ENCODE measurements at regions not wholly inside any gene's neighbourhood (a gene's known extent, or its start where the extent isn't known, plus 50 kb on each side); places are given as distances from the start of the nearest gene placed in this dataset.

DNA sequence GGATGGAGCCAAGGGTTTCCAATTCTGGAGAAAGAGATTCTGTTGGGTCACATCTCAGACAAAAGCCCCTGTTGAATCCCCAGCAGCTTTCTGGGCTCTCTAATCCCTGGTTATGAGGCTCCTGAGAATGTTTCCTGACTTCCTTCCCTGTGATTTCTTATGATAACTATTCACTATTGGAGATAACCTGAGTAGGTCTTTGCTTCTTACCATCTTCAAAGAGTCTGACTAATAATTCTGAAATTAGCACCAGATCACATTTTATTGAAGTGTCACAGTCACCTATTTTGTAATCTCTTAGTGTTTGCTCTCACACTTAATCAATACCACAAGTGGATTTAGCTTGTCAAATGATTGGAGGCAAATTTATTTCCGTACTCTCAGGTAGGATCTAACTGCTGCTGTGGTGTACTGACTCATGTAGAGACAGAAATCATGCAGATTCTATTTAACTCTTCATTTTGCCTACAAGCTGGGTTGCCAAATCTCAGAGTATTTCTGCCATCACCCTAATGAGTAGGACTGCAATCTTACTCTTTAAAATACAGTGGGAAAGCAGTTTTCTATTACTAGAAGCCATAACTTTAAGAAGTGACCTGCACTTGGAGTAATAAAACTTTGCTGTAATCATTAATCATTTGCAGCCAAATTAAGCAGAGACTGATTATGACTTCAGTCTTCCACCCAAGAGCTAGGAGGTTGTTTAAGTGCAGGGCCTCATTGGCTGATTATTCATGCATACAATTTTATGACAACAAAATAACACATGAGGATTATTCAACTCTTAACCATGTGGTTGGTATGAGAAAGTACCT lies 422.1 kb downstream of the EPM2A start:
- no peak for DNase-seq (ENCODE audit: low read depth in 2 of 2)

DNA sequence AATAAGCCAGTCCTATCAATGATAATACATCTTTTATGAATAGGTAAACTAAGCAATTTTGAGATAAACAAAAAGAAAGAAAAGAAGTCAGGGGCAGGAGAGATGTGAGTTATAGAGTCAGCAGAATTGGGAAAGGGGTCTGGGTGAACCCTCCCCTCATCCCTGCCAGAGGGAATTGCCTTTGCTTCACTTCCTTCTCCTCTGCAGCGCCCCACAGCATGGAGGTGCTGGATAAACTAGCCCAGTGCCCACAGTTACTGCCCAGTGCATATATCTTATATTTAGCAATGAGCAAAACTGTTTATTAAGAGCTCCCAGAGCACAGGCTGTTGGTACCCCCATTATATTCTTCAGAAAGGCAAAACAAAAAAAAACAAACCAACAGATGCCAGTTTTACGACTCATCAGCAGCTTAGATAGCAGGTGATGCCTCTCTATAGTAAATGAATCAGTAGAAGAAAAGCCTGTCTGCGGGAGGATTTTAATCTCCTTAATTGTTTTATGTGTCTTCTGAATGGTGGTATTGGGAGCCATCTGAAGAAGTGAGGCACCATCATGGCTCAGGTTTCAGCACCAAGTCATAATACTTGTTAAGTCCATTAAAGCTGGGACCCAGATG lies 419.2 kb downstream of the EPM2A start:
- no peak for DNase-seq (ENCODE audit: low read depth in 2 of 2)

DNA sequence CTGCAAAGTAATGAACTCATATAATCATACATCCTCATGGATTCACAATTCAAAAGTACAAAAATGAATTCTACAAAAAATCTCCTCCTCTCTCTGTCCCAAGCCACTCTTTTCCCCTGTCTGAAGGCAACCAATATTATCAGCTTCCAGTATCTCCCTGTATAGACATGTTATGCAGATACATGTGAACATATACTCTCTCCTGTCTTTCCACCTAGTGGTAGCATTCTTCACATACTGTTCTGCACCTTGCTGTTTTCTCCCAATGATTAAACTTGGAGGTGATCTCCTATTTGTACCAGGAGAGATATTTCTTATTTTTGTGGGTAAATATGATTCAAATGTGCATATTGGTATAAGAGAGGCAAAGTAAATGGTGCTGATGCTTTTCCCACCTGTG lies 416.4 kb downstream of the EPM2A start:
- no peak for DNase-seq (ENCODE audit: low read depth in 2 of 2)

DNA sequence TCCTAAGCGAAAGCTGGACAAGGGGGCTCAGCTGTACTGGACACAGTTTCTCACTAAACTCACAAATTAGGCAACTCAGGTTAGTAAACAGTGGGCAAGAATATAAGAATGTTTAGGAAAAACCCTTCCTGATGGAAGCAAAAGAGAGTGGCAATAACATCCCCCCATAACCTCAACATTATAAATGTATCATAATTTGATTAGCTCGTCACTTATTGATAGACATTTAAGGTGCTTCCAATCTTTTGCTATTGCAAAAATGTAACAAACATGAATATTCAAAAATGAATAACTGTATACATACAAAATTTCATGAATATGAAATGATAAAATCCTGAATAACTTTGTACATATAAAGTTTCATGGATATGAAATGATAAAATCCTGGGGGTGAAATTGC lies 415.7 kb downstream of the EPM2A start:
- no peak for DNase-seq (ENCODE audit: low read depth in 2 of 2)

DNA sequence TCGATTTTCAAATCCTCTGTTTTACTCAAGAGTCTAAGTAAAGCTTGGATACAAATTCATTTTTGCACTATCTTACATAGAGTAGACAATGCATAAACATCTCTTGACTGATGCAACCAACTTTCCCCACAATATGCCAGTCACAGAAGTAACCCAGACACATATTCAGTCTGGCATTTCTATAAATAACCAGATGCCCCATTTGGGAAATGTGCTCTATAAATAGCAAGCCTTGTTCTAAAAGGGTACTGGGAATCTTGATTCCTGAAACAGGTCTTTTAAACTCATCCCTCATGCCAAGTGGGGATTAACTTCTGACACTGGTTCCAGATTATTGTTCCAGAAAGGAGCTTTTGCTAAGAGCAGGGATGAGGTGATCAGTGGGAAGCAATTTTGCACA lies 411.7 kb downstream of the EPM2A start:
- DNase-seq (ENCODE audit: low read depth in 2 of 2), result no peak

DNA sequence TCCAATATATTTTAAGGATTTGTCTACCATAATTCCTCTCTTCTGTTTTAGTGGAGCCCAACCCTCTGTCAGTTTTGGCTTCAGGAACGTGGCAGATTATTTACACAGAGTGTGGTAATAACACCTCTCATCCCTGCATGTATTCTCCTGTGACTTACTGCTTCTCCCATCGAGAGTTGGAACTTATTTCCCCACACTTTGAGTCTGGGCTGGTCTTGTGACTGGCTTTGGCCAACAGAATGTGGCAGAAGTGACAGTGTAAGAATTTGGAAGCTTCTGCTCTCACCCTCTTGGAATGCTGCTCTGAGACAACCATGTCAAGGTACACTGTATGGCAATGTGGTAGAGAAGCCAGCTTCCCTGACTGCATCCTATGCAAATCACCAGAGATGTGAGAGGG lies 407.7 kb downstream of the EPM2A start:
- DNase-seq (ENCODE audit: low read depth in 2 of 2), result no peak

DNA sequence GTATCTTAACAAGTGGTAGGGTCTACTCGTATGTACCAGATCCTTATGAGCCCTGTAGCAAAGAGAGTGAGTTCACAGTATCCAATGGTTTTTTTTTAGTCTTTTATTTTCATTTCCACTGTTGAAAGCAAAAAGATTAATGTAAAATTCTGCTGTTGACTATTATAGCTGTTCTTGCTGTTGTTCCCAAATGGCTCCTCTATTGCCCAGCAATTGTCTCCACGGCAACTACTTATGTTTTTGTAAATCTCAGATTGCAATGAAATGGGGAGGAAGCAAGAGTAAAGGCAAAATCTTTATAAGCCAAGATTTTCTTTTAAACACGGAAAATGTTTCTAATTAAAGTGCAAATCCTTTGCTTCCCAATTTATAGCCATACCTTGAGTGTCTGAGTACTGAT lies 406.1 kb downstream of the EPM2A start:
- DNase-seq (ENCODE audit: low read depth in 2 of 2), result no peak

DNA sequence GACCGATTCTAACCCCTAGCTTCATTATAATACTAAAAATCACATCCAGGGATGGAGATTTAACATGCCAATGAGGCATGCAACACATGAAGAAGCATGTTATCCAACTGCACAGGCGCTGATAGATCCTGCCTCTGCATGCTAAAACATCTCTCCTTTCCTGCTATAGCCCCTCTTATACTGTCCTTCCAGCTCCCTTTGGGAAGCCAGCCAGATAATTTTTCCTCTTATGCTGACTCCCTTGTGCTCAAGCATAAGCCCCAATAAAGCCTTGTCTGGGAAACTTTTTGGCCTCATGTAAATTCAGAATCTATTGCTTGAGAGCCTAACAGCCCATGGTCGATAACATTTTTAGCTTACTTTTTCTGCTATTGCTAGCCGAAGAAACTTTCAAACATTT lies 404.3 kb downstream of the EPM2A start:
- DNase-seq (ENCODE audit: low read depth in 2 of 2), result no peak

DNA sequence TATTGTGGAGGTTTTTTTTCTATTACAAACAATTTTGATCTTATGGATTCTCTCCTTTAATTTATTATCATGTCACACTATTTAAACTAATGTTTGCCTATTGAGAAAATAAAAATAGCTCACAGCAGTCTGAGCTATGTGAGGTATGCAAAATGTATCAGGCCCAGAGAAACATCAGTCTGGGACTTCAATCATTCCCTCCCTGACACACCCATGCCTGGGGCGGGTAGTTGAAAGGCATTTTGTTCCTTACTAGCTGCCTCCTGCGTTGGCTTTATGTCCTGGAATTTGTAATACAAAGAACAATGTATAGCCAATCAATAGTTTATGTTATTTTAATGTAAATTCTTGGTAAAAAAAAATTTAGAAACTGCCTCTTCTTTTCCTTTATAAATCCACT lies 403.3 kb downstream of the EPM2A start:
- no peak for DNase-seq (ENCODE audit: low read depth in 2 of 2)

DNA sequence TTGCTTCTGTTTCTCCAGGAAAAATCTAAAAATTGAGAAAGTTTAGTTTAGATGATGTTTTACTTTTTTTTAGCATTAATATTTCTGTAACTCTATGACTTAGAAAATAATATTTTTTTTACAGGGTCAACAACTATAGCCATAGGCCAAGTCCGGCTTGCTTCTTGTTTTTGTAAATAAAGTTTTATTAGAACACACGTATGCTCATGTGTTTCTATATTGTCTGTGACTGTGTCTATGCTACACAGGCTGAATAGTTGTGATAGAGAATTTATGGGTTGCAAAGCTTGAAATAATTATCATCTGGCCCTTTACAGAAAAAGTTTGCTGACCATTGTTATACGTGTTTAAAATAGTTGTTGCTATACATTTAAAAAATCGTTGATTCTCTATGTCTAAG lies 399.2 kb downstream of the EPM2A start:
- no peak for DNase-seq (ENCODE audit: low read depth in 2 of 2)

DNA sequence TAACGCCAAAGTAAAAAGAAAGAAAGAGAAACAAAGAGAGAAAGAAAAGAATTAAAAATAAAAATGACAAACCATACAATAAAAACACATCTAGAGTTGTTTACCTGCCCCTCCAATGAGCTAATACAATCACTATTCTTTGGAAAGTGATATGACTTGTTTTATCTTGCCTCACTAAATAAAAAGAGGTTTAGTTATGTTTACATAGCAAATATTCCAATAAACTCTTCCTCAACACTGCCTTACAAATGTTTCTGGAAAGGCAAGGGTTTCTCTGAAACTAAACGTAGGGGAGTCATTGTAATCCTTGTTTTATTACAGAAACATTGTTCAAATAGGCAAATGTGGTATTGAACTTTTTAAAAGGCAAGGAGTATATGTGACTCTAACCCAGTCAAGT lies 396.2 kb downstream of the EPM2A start:
- no peak for DNase-seq (ENCODE audit: low read depth in 2 of 2)

DNA sequence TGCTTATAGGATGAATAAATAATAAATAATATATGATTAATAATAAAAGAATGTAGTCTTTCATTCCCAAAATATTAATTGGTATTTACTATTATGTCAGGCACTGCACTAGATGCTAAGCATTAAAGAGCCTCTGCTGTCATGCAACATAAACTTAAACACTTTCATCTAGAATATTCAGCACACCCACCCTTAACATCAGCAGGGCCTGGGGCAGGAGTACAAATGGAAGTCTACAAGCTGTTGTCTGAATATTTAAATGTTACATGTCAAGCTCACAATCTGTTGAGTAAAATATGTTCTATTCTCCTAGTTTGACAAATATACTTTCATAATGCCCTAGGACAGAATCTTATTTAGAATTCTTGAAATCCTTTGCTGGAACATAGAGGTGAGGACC lies 395.1 kb downstream of the EPM2A start:
- no peak for DNase-seq (ENCODE audit: low read depth in 2 of 2)

DNA sequence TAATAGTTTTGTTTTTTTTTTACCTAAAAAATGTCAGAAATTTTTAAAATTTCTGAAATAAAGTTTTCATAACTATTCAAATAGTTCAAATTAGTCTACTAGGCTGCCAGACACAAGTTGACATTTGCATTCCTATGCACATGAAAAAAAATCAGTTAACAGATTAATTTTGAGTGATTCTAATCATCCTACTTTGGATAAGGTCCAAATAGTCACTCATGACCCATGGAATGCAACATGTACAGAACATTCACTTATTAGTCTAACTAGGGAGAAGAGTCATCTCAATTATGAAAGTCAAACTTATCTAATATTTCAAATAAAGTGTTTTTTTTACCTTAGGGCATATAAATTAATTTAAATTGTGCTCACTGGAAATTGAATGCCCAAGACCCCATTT lies 390.2 kb downstream of the EPM2A start:
- no peak for DNase-seq (ENCODE audit: low read depth in 2 of 2)

DNA sequence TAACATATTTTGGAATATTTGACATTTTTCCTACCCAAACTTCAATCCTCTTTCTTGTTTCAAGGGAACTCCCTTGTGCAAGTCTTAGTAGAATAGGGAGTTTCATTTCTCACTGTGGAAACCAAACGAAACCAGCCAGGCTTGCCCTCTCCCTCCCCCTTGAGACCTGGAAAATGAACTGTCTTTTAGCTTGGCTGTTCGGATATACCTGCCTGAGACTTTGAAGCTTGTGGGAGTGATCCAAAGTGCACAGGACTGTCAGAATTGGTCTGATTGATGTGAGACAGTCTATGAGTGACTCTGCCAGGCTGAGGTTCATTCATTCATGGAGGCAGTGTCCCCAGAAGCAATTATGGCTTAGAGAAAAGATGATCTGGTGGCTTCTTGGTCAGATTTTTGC lies 388.1 kb downstream of the EPM2A start:
- no peak for DNase-seq (ENCODE audit: low read depth in 2 of 2)

DNA sequence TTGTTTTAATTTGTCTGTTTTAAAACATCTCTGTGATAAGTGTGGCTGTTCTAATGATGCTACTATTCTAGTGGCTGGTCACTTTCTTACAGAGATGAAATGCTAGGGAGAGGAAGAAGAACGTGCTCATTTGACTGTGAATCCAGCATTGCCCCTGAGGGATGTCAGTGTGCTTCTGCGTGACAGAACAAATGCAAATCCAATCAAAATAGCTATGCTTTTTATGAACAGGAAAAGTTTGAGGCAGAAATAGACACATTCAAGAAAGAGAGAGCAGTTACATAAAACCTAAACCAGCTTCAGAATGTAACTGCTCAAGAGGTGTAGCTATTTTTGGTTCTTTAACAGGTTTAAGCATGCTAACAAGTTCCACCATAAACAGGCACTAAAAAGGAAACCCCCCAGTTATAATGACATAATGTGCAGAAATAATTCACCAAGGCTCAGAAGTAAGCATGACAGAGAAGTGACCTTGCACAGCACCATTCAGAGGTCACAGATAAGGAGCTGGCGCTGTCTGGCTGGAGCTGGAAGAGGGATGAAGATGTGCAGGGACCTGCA lies 385.3 kb downstream of the EPM2A start:
- no peak for DNase-seq (ENCODE audit: low read depth in 2 of 2)

DNA sequence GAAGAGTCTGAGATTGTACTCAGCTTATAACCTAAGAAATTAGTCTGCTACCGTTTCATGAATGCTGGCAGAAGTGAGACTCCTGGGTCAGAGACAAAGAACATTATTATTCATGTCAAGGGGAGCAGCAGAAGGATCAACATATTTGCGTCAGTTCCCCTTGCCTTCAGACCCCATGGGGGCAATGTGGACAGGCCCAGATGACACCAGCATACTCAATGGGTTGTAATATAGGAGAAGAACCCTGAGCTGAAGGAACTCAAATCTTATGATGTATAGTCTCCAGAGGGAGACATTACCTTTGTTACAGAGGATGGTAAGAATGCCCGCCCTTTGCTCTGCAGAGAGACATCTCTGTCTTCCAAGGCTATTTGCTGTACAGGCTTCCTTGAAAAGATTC lies 384.4 kb downstream of the EPM2A start:
- no peak for DNase-seq (ENCODE audit: low read depth in 2 of 2)

DNA sequence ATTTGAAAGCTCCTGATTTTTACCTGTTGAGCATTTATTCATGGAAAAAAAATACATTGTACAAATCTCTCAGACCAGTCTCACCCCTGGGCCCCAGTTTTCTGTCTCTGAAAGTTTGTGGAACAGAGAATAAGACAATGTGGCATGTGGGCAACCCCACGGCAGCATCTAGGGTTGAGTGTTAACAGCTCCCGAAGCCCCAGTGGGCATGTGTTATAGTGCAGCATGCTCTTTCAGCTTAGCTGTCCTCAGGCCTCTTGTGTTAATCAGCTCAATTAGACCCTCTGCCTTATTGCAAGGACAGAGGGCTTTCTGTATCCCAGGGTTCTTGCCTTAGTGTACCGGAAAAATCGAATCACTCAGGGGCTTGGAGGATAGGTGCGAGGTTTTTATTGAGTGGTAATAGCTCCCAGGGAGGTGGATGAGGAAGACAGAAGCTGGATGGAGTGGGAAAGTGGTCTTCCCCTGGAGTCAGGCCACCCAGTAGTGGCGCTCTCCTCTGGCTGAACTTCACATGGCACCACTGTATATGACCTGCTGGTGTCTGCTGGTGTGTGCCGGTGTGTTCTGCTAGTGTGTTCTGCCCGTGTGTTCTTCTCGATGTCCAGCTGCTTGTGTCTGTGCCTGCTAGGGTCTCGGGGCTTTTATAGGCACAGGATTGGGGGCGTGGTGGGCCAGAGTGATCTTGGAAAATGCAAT lies 382.8 kb downstream of the EPM2A start:
- no peak for DNase-seq (ENCODE audit: low read depth in 2 of 2)

DNA sequence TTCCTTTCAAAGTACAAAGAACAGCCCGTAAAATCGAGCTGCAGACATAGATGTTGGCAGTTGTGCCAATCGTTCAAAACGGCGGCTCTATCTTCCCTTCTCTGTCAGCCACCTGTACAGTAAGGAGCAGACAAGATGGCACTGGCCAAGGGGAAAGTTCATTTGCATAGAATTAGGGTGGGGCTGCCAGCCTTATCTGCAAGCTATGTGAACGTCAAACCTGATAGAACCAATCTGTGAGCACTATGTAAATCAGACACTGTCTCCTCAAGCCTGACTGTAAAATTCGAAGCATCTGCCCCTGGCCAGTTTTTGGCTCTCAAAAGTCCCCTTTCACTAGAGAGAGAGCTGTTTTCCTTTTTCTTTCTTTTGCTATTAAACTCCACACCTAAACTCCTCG lies 374.5 kb downstream of the EPM2A start:
- no peak for DNase-seq (ENCODE audit: low read depth in 2 of 2)

DNA sequence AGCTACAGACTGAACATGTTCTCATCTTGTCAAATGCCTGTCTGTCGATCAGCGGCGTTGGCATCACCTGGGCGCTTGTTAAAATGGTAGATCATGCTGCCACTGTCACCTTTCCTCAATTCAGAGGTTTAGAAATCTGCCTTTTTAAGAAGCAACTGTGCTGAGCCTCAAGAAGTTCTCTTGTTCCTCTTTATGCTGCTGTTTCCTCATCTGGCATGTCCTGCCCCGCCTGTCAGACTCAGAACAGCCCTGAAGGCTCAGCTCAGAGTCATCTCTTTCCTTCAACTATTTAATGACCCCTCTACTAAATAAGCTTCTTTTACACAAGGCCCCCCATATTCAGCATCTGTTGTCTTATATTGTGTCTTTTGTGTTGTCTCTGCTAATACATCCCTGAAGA lies 368.2 kb downstream of the EPM2A start:
- DNase-seq (ENCODE audit: low read depth in 2 of 2), result no peak

DNA sequence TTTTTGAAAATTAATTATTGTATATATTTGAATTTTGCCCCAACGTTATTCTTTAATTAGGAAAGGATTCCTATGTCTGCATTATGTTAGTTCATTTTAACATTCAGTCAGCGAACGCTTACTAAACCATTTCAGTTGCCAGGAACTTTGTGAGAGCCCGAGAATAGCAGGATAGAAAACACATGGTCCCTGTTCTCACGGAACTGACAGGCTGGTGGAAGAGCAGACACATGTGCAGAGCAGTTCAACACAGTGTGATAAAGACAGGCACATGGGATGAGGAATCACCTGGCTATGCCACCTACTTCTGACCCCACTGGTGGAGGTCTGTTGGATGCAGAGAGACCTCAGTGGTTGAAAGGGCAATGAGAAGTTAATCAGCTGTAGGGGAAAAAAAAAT lies 367.2 kb downstream of the EPM2A start:
- DNase-seq (ENCODE audit: low read depth in 2 of 2), result no peak

DNA sequence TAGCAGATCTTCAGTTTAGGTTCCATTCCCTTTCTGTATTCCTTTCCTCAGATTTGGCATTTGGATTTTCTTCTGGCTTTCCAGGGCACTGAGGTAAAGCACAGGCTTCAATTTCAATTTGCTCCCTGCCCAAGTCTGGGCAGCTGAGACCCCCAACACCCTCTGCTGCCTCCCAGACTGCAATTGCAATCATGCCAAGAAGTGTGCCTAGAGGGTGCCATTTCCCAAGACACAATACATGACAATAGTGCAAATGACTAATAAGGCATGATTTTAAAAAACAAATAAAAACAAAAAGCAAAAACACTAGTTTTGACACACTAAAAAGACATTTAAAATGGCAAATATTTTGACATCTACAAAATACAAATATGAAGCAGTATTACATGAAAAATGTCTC lies 364.8 kb downstream of the EPM2A start:
- no peak for DNase-seq (ENCODE audit: low read depth in 2 of 2)

DNA sequence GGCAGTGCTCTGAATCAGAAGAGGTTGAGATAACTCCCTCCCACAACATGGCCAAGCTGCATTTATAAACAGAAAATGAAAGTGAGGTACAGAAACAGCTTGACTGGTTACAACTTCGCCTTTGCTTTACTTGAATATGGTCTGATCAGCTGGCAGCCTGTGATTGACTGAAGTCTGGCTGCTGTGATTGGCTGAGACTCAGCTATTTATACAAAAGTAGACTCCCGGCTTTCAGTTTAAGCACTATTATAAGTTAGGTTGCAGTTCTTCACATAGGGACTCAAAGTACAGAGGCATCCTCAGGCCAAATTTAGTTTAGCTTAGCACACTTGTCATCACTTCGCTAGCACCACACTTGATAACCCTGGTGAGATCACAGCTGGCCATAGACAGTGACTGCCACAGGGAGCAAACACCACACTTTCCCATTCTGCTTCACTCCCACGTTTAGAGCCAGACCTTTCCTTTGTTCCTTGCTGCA lies 362.6 kb downstream of the EPM2A start:
- DNase-seq (ENCODE audit: low read depth in 2 of 2), result no peak

DNA sequence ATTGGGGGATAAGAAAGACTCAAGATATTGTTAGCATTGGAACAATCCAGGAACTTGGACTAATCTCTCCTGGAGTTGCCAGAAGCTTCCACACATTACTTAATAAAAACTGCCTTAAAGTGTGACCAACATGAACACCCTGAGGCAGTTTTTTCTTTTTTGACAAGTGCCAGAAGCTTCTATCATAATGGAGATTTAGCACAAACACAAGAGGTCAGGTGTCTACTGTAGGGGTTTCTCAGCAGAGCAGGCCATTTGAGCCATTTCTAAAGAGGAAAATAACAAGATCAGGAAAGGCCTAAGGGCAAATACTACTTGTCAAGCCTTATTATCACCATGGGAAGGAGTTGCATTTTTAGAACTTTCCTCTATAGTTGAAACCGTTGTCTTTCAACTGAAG lies 361.5 kb downstream of the EPM2A start:
- no peak for DNase-seq (ENCODE audit: low read depth in 2 of 2)
